Motor neuron (in vitro differentiated cells): ENCODE measurements at regions not wholly inside any gene's neighbourhood (a gene's known extent, or its start where the extent isn't known, plus 50 kb on each side); places are given as distances from the start of the nearest gene placed in this dataset.

ENCODE experiments used
- ATAC-seq, 8 experiments: fragments of 200-7000 bp; cut with Tn5 transposase; replicated peaks in 6 of 8; 2 replicates each; pipeline ENCODE4 v1.8.0; 2021; ENCODE audit warnings: mild to moderate bottlenecking in 8 of 8, moderate library complexity in 8 of 8
- H3K27ac ChIP-seq, 2 donors: fragments of 250-450 bp; sonication (Bioruptor Pico); 2 replicates each; pipeline ENCODE4 v1.9.0; 2021; ENCODE audit warnings: antibody characterized with exemption in 2 of 2, mild to moderate bottlenecking in 2 of 2, moderate library complexity in 1 of 2
- H3K4me1 ChIP-seq, 2 donors: fragments of 250-450 bp; sonication (Bioruptor Pico); replicated peaks in 1 of 2; 2 replicates each; pipeline ENCODE4 v1.6.1; 2021; ENCODE audit warnings: antibody characterized with exemption in 2 of 2, mild to moderate bottlenecking in 2 of 2, moderate library complexity in 1 of 2
- H3K4me3 ChIP-seq, 5 donors: fragments of 250-450 bp; sonication (Bioruptor Pico); 2 replicates each; pipeline ENCODE4 v1.9.0; 2021; ENCODE audit warnings: antibody characterized with exemption in 5 of 5, mild to moderate bottlenecking in 5 of 5, moderate library complexity in 4 of 5
- WGBS, 10 experiments: fragments of 450-650 bp; shearing (Covaris generic); methylation state at CpG; one replicate each; pipeline ENCODE4 v1.0.0; 2022; 5-methylcytosine and 5-hydroxymethylcytosine counted together
- in situ Hi-C, 9 experiments: fragments of 400-800 bp; cut with MboI; loops; one replicate each; pipeline ENCODE4 v1.15.0; 2021; ENCODE audit warnings: low sequenced_read_pairs in 9 of 9, low pct_unique_long_range_greater_than_20kb in 2 of 9; ENCODE audit not compliant: unreplicated experiment in 9 of 9

DNA sequence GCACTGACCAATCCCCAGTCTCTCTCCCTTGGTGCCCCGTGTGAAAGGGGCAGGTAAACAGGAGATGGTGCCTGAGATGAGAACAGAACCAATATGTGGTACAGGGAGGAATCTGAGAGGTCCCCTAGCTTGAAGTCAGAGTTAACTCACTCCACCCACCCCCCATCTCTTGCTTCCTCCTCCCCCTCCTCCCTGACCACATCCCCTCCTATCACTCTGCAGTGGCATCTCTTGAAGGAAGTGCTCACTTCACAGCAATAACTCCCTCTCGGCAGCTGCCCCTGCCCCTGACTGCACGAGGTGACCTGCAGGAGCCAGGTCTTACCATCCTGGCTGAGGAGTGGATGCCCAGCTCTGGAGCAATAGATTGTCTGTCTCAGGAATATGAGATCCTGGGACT lies 224.0 kb downstream of the GAS1 start:
- no peak for ATAC-seq
- H3K4me3 ChIP-seq: no peak overlapping the region
- no peak overlapping the region for H3K27ac ChIP-seq
- peaks cover 5 to 19% of the 10 kb centered on the region in 2 donors for H3K4me1 ChIP-seq
- 55 to 100% (median 83%) methylated on average over 1 to 2 of the region's 3 CpGs; no CpG with 5 or more reads in 7 of the 10 experiments for WGBS, 10 experiments
- in situ Hi-C loops: no loop called here

DNA sequence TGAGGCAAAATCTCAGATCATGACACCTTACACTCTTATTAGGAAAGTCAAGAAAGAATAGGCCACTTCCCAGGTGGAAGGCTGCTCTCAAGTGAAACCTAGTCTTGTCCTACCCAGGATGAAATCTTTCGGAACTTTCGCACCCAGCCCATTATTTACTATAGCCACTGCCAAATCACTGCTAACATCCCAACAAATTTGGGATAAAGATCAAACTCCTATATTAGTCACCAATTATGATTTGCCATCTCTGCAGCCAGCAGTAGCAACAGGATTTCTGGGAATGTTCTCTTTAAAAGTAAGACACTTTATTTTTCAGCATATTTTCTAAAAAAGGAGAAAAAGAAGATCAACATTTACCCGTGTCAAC lies 224.6 kb downstream of the GAS1 start:
- Histone ChIP-seq H3K4me3 (no peak overlapping the region), H3K4me1 (peaks cover 5 to 19% of the 10 kb centered on the region in 2 donors), H3K27ac (no peak overlapping the region)
- ATAC-seq: no peak
- 14 to 100% (median 63%) methylated on average over 1 to 3 of the region's 3 CpGs; no CpG with 5 or more reads in 2 of the 10 experiments for WGBS, 10 experiments
- in situ Hi-C loops: no loop called here

DNA sequence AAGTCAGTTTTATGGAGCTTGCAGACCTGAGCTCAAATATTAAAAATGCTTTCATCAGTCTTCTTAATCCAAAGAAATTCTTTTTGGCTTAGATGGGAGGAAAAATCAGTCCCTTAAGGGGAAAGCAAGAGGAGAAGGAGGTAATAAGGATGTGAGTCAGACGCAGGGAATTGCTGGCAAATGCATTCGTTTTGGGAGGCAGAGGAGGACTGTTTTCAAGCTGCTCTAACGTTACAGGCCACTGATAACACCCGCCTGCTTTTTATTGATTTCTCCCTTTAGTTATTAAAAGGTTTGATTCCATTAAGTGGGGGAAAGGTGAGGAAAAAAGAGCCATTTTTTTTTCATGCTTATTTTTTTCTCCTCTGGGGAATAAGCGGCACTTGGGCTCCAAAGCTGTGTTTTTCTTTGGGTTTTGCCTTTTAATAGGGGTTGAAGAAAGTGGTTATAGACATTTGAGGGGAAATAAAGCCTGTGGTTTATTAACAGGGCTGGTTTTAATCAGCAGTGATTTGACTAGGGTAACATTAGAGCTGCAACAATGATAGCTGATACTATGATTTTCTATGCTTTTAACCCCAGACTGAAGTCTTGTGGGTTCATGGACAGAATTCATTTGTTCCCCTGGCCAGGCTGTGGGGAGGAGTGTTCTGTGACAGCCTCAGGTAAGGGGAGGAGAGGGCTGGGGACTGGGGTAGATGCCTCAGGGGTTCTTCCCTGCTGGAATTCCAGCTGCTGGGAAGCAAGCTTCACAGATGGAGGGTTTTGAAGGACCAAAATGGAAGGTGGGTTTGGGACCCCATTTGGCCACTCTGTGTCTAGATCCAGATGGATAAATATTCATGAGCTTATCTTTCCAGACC lies 225.2 kb downstream of the GAS1 start:
- peak in 6 of 8 experiments; percentile 37 to 76 (median 48) for ATAC-seq
- WGBS, 10 experiments: 0 to 63% (median 29%) methylated on average over 1 to 5 of the region's 5 CpGs; no CpG with 5 or more reads in 1 of the 10 experiments
- Histone ChIP-seq H3K4me3 (no peak overlapping the region), H3K4me1 (peaks cover 5 to 19% of the 10 kb centered on the region in 2 donors), H3K27ac (no peak overlapping the region)
- in situ Hi-C loops: no loop called here

DNA sequence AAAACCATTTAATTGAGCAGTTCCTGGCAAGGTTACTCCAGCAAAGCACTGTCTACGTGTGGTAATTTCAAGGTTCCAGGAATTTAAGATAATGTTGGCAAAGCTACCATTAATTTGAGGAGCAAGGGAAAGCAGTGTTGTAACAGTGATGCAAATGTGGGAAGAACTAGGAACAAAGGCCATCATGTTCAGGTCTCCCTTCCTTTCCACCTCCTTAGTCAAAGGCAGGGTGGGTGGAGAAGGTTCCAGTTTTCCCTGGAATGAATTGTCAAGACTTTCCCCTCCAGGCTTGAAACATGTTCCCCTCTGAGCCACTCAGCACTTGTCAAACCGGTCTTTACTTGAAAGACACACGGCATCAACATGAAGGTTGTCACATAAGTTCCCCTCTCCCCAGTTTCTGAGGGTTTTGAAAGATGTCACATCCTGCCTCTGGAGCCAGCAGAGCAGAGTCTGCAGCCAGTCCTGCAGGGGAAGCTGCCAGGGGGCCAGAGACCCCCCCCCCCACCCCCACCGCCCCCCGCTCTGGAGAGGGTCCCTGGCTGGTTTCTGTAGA lies 226.0 kb downstream of the GAS1 start:
- no peak overlapping the region for H3K27ac ChIP-seq
- in situ Hi-C loops: no loop called here
- H3K4me3 ChIP-seq: no peak overlapping the region

DNA sequence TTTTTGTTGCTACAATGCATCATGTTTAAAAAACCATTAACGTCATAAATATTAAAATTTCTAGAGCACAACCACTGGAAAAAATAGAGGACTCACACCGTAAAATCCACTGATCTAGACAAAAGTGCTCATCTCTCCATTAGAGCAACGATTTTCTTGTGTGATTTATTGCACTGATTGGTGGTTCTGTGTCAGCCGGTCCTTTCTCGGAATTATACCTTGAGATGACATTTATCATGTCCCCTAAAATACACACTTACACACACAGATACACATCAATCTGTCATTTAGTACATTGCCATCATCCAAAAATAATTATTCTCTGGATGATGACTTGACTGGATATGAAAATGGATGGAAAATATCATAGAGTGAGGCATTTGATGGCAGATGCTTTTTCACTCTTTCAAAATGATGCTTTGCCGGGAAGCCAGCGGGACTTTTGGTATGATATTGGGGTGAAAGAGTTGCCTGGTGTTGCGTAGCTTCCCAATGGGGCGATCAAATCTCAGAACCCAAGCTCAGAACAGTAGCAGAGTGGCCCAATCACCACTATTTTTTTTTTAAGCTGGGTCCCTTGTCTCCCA lies 226.6 kb downstream of the GAS1 start:
- Histone ChIP-seq H3K4me1 (peaks cover 5 to 19% of the 10 kb centered on the region in 2 donors), H3K4me3 (no peak overlapping the region), H3K27ac (no peak overlapping the region)
- 72 to 90% (median 82%) methylated on average over 2 to 7 of the region's 9 CpGs for WGBS, 10 experiments
- ATAC-seq: peak in 2 of 8 experiments; percentile 39 to 52
- in situ Hi-C loops: no loop called here

More for the DNA sequence above, 226.0 kb downstream of the GAS1 start:
- ATAC-seq: peak in 4 of 8 experiments; percentile 13 to 48 (median 23)
- WGBS, 10 experiments: 20 to 80% (median 40%) methylated on average over 1 to 3 of the region's 5 CpGs; no CpG with 5 or more reads in 4 of the 10 experiments
- peaks cover 5 to 19% of the 10 kb centered on the region in 2 donors for H3K4me1 ChIP-seq

DNA sequence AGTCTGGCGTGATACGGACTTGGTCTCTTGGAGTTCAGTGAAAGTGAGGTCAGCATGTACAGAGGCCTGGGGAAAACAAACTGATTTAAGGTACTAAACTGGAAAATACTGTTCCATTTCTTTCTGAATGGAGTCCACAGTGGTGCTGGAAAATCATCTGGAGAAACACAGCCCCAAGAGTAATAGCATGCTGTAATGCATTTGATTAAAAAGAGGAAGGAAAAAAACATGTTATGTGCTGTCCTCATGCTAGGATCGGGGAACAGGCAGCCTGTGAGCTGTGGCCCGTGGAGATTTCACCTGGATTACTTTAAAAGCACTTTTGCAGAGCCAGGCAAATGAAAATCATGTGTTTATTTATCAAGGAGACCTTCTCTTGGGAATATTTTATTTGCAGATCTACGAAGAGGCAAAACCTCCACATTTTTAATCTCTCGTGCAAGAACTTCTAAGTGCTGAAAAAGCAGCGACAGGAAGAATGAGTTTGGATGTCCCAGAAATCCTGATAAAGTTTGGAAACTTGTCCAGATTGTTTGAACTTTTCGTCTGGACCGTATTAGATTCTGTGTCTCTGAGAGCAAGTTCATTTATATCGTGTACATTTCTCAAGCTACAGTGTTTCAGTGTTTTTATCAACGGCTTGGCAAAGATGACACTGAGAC lies 228.8 kb downstream of the GAS1 start:
- H3K27ac ChIP-seq: no peak overlapping the region
- H3K4me1 ChIP-seq: peaks cover 5 to 19% of the 10 kb centered on the region in 2 donors
- in situ Hi-C loops: no loop called here
- H3K4me3 ChIP-seq: no peak overlapping the region
- WGBS, 10 experiments: 39 to 96% (median 81%) methylated on average over 3 to 11 of the region's 11 CpGs
- ATAC-seq: no peak

DNA sequence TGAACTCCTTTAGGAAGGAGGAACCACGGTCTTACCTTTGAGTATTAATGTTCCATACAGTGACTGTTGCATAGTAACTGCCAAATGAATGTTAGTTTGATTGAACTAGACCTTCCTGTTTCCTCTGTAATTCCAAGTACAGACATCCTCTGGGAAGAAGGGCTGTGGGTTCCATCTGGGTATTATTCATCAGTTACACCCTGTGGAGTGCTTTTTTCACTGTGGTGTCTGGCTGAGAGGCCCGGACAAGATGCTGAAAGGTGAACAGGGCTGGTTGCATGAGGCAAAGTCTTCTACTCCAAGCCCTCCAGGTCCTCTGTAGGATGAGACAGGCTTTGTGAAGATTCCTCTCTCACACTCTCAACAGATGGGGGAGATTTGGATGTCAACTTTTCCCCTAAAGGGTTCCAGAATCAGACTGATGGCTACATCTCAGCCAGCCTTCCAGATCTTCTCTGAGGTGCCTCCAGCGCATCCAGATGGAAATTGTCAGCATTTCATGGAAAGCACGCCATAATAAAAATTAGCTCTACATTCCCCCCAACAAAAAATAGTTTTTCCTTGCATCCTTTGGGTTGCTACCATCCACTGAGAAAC lies 230.9 kb downstream of the GAS1 start:
- Histone ChIP-seq H3K27ac (no peak overlapping the region), H3K4me3 (no peak overlapping the region), H3K4me1 (peaks cover 4 to 10% of the 10 kb centered on the region in 2 donors)
- in situ Hi-C loops: no loop called here
- no peak for ATAC-seq
- WGBS, 10 experiments: 8 to 100% (median 87%) methylated on average over 1 to 3 of the region's 4 CpGs; no CpG with 5 or more reads in 2 of the 10 experiments

DNA sequence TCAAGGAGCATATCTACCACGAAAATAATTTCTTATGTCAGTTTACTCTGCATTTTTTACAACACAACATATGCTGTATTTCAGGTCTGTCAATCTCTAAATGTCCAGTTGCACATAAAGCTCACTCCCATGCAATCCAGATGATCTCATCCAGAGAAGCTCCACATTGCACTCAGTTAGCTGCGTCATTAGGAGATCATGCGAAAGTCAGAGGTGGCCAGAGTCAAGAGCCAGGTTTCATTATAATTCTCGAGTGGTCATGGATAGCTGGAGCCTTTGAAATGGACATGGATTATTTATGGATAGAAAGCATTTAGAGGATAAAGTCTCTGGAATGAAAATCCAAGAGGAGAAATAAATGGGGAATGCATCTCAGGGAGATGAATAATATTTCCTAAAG lies 232.3 kb downstream of the GAS1 start:
- Histone ChIP-seq H3K4me1 (no peaks in the 10 kb centered on the region), H3K4me3 (no peak overlapping the region), H3K27ac (no peak overlapping the region)
- WGBS, 10 experiments: 13 to 93% (median 37%) methylated on average over 1 to 4 of the region's 4 CpGs; no CpG with 5 or more reads in 2 of the 10 experiments
- peak in 7 of 8 experiments; percentile 22 to 89 (median 69) for ATAC-seq
- in situ Hi-C loops: no loop called here

DNA sequence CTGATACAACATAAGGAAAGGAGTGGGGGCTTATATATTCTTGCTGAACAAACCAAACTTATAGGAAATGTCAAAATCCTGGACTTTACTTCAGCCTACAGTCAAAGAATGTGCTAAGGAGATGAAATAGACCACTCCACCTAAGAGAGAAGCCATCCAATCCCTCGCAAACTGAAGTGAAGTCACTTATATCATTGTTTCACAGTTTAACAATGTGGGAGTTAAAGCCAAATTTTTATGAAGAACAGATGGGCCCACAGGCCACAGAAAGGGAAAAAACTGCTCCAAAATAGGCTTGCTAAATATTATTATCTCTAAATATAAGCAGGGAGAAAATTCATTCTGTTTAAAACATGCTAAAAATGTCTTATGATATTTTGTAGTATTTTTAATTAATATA lies 233.3 kb downstream of the GAS1 start:
- 0 to 100% (median 86%) methylated on average over 1 of the region's 1 CpG; no CpG with 5 or more reads in 5 of the 10 experiments for WGBS, 10 experiments
- Histone ChIP-seq H3K4me3 (no peak overlapping the region), H3K4me1 (no peaks in the 10 kb centered on the region), H3K27ac (no peak overlapping the region)
- in situ Hi-C loops: no loop called here
- no peak for ATAC-seq

DNA sequence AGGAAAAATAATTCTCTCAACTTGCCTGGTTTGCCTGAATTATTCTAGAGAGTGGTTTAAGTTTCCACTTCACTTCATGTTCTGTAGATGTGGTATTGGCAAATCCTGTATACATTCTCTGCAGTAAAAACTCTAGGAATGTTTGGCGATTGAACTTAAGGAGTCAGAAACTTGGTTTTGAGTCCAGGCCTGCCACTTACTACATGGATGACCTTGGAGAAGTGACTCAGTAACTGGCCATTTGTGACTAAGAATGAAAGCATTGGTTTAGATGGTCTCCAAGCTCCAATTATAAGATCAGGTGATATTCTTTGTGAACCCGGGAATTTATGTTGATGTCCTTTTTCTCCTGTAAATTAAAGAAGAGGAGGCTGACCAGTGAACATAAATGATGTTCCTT lies 233.8 kb downstream of the GAS1 start:
- in situ Hi-C loops: no loop called here
- no peak for ATAC-seq
- WGBS, 10 experiments: 36 to 100% (median 86%) methylated on average over 1 to 2 of the region's 2 CpGs; no CpG with 5 or more reads in 2 of the 10 experiments
- H3K4me1 ChIP-seq: no peaks in the 10 kb centered on the region
- no peak overlapping the region for H3K4me3 ChIP-seq
- no peak overlapping the region for H3K27ac ChIP-seq

DNA sequence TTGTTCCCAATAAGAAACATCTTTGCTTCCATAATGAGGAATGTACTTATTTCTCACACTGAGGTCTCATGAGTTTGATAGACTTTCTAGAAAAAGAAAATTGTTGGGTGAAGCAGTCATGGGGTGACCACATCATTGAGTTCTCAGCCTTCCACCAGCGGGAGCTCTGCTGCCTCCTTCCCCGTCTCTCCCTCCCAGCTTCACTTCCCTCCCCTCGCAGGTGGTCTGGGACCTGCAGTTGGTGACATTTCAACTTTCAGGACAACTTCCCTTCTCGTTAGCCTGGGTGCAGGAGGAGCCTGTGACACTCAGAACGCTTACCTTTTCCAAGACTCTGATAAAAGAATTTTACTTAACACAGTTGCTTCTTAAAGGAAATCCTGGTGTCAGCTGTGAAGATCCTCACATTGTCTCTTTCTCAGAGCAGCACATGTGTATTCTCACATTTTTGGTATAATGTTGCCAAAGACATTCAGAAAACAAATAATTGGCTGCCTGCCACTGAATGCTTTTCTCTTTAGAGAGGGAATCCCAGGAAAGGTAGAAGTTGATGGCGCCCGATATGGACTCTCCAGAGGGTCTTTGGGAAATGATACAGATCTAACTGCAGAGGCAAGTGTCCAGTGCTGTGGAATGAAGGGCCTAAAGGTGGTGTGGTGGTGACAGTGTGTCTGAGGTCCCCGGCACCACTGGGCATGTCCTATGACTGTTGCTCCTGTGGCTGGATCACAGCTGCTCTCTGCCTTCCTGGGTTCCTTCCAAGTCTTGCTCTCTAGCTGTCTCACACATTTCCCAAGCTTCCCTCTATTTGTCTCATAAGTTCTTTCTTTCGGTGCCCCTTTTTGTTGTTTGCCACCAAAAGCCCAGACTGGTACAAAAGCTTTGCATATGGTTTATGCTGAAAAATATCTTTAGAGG lies 238.1 kb downstream of the GAS1 start:
- in situ Hi-C loops: no loop called here
- no peak for ATAC-seq
- 56 to 100% (median 91%) methylated on average over 1 to 8 of the region's 9 CpGs; no CpG with 5 or more reads in 1 of the 10 experiments for WGBS, 10 experiments
- H3K27ac ChIP-seq: no peak overlapping the region
- no peak overlapping the region for H3K4me3 ChIP-seq
- H3K4me1 ChIP-seq: no peaks in the 10 kb centered on the region
